ENCODE measurements at regions not wholly inside any gene's neighbourhood (a gene's known extent, or its start where the extent isn't known, plus 50 kb on each side); places are given as distances from the start of the nearest gene placed in this dataset.

GRCh38 chr10:27345455-27345920, 104.9 kb upstream of the ACBD5 start:
- TF ChIP-seq CTCF (IDR thresholded peaks at IDR 0.05; ENCODE audit: insufficient read depth, low read length) (no peak), REST (IDR thresholded peaks at IDR 0.05; ENCODE audit: insufficient replicate concordance, low read depth) (no peak), POLR2AphosphoS5 (IDR thresholded peaks at IDR 0.05; ENCODE audit: low read depth) (no peak), GABPA (IDR thresholded peaks at IDR 0.05; ENCODE audit: low read depth) (no peak), SPI1 (IDR thresholded peaks at IDR 0.05; ENCODE audit: borderline replicate concordance, low read depth) (no peak)
